ENCODE measurements at regions not wholly inside any gene's neighbourhood (a gene's known extent, or its start where the extent isn't known, plus 50 kb on each side); places are given as distances from the start of the nearest gene placed in this dataset.

DNA sequence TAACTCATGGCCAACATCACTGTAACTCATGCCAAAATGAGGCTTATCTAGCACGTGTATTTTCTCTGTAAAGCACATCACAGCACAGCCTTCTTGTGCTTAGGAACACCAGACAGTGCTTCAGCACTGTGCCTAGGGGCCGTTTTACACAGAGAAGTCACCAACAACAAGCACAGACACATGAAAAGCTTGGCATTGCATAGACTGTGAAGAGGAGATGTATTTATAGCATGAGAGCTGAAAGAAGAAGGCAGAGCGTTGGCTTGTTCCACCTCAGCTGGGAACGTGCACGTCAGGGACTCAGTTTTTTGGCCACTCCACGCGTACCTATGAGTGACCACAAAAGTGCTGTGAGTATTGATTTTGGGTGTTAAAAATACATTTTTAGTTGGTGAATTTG, 116.3 kb upstream of the SFRP2 start:
- TF ChIP-seq, protein P1, sequence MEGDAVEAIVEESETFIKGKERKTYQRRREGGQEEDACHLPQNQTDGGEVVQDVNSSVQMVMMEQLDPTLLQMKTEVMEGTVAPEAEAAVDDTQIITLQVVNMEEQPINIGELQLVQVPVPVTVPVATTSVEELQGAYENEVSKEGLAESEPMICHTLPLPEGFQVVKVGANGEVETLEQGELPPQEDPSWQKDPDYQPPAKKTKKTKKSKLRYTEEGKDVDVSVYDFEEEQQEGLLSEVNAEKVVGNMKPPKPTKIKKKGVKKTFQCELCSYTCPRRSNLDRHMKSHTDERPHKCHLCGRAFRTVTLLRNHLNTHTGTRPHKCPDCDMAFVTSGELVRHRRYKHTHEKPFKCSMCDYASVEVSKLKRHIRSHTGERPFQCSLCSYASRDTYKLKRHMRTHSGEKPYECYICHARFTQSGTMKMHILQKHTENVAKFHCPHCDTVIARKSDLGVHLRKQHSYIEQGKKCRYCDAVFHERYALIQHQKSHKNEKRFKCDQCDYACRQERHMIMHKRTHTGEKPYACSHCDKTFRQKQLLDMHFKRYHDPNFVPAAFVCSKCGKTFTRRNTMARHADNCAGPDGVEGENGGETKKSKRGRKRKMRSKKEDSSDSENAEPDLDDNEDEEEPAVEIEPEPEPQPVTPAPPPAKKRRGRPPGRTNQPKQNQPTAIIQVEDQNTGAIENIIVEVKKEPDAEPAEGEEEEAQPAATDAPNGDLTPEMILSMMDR (IDR thresholded peaks at IDR 0.05) = no peak
- TF ChIP-seq POLR2A (IDR thresholded peaks at IDR 0.05) (no peak), POLR2AphosphoS5 (IDR thresholded peaks at IDR 0.05) (no peak)
